K562 (cell line): ENCODE measurements at regions not wholly inside any gene's neighbourhood (a gene's known extent, or its start where the extent isn't known, plus 50 kb on each side); places are given as distances from the start of the nearest gene placed in this dataset.

Experiments used
- ATAC-seq: fragments of 200-7000 bp; cut with Tn5 transposase; 3 replicates; pipeline ENCODE4 v1.9.1; 2020; ENCODE audit warnings: moderate library complexity
- BruUV-seq: library from RNA; stranded (reverse); fragments of 400-500 nt; replicated peaks from 2 replicates; lab custom pipeline; 2021; lab: Mats Ljungman, UMichigan
- CTCF ChIA-PET: fragments of 300-600 bp; formaldehyde crosslinking; extraction: SDS; loops from one replicate; lab custom pipeline; 2021; ENCODE audit warnings: low intra/inter-chr PET ratio; lab: Yijun Ruan, JAX
- POLR2A ChIA-PET: fragments of 300-600, 350-650 bp; sonication (Branson Sonifier 250); formaldehyde crosslinking; extraction: SDS; loops from one replicate; lab custom pipeline; 2021; ENCODE audit warnings: antibody characterized with exemption, inconsistent platforms; lab: Yijun Ruan, JAX
- DNase-seq, 4 experiments: peaks; one replicate each; pipeline versions ENCODE4 v3.0.0 to v3.0.0-alpha.2; 2011 to 2018; ENCODE audit warnings: low spot score in 3 of 4, mixed read lengths in 3 of 4; ENCODE audit errors: extremely low read depth in 1 of 4
- FAIRE-seq: peaks from 2 replicates; lab custom pipeline; 2011; peaks lifted over from hg19 to GRCh38; lab: Jason Lieb, UNC
- H2AFZ ChIP-seq: 2 replicates; pipeline ENCODE4 v1.6.0; 2011; ENCODE audit warnings: low read depth, low read length, control low read depth, inconsistent platforms
- H3K27ac ChIP-seq: fragments of 200-600 bp; 3 replicates; pipeline ENCODE4 v1.8.0; 2011; ENCODE audit warnings: low read depth, mild to moderate bottlenecking, control low read depth, inconsistent platforms, low read length, moderate library complexity, mixed read lengths; ENCODE audit errors: extremely low read depth
- H3K27me3 ChIP-seq, 2 experiments: fragments of 300-600 bp in 1 of 2; 2 replicates in 1 of 2; 3 replicates in 1 of 2; pipeline versions ENCODE4 v1.6.0 to v1.8.0; 2011; ENCODE audit warnings: inconsistent platforms in 2 of 2, low read length in 2 of 2, mild to moderate bottlenecking in 1 of 2, mixed read lengths in 1 of 2, moderate library complexity in 1 of 2; ENCODE audit not compliant: control insufficient read depth in 2 of 2, insufficient read depth in 2 of 2
- H3K36me3 ChIP-seq: fragments of 300-600 bp; 3 replicates; pipeline ENCODE4 v1.8.0; 2011; ENCODE audit warnings: mild to moderate bottlenecking, low read length, inconsistent platforms; ENCODE audit not compliant: control insufficient read depth, insufficient read depth
- H3K4me1 ChIP-seq, 2 experiments: fragments of 200-600 bp in 1 of 2; replicated peaks in 1 of 2; 2 replicates in 1 of 2; 3 replicates in 1 of 2; pipeline versions ENCODE4 v1.5.1 to v1.8.0; 2011; ENCODE audit warnings: inconsistent platforms in 2 of 2, low read length in 2 of 2, mild to moderate bottlenecking in 1 of 2, mixed read lengths in 1 of 2, moderate library complexity in 1 of 2; ENCODE audit not compliant: control insufficient read depth in 2 of 2, insufficient read depth in 2 of 2
- H3K4me2 ChIP-seq: 2 replicates; pipeline ENCODE4 v1.6.1; 2011; ENCODE audit warnings: low read length, control low read depth, inconsistent platforms, mixed read lengths; ENCODE audit not compliant: insufficient read depth
- H3K4me3 ChIP-seq: fragments of 200-600 bp; sonication (generic), shearing (Covaris generic); 2 replicates; pipeline ENCODE4 v1.5.1; 2016; ENCODE audit warnings: control low read depth, inconsistent platforms
- H3K79me2 ChIP-seq: fragments of 200-600 bp; 3 replicates; pipeline ENCODE4 v1.8.0; 2011; ENCODE audit warnings: low read length, inconsistent platforms; ENCODE audit not compliant: control insufficient read depth, insufficient read depth
- H3K9ac ChIP-seq, 2 experiments: 2 replicates each; pipeline versions ENCODE4 v1.6.0 to v1.6.1; 2011; ENCODE audit warnings: low read depth in 2 of 2, low read length in 2 of 2, control low read depth in 1 of 2, inconsistent platforms in 1 of 2, mild to moderate bottlenecking in 1 of 2, mixed read lengths in 1 of 2; ENCODE audit not compliant: insufficient read depth in 1 of 2
- H3K9me1 ChIP-seq: one replicate; pipeline ENCODE4 v1.6.0; 2011; ENCODE audit warnings: inconsistent platforms, mild to moderate bottlenecking, low read length, moderate library complexity; ENCODE audit not compliant: control insufficient read depth, insufficient read depth
- H3K9me3 ChIP-seq: replicated peaks from 2 replicates; pipeline ENCODE4 v1.5.1; 2011; ENCODE audit warnings: low read depth, low read length, inconsistent platforms; ENCODE audit not compliant: control insufficient read depth, insufficient read depth
- H4K20me1 ChIP-seq: replicated peaks from 2 replicates; pipeline ENCODE4 v1.6.1; 2011; ENCODE audit warnings: low read length, inconsistent platforms, mixed read lengths; ENCODE audit not compliant: control insufficient read depth, insufficient read depth
- HLTF ChIP-seq: fragments of 450-650 bp; IDR thresholded peaks from 2 replicates; pipeline ENCODE4 v1.6.1; 2016
- MYBL2 ChIP-seq, 2 experiments: fragments of 450-650 bp in 1 of 2; sonication (generic) in 1 of 2; formaldehyde crosslinking in 1 of 2; IDR thresholded peaks; 2 replicates each; pipeline versions ENCODE4 v1.6.1 to v1.8.1; 2017 to 2022; ENCODE audit warnings: borderline replicate concordance in 1 of 2, inconsistent platforms in 1 of 2, low read depth in 1 of 2, mild to moderate bottlenecking in 1 of 2, missing genetic modification reagents in 1 of 2, moderate library complexity in 1 of 2
- NFIC ChIP-seq: fragments of 450-650 bp; IDR thresholded peaks from 2 replicates; pipeline ENCODE4 v1.6.1; 2017; ENCODE audit warnings: mild to moderate bottlenecking, inconsistent platforms
- PHF20 ChIP-seq: fragments of 450-650 bp; IDR thresholded peaks from 2 replicates; pipeline ENCODE4 v1.6.1; 2018; ENCODE audit not compliant: partially characterized antibody
- SMAD2 ChIP-seq: fragments of 150-350 bp; IDR thresholded peaks from 2 replicates; pipeline ENCODE4 v1.6.1; 2014; ENCODE audit warnings: low read depth, mild to moderate bottlenecking, low read length
- TSC22D4 ChIP-seq: fragments of 450-650 bp; IDR thresholded peaks from 2 replicates; pipeline ENCODE4 v1.6.1; 2016; ENCODE audit warnings: missing genetic modification characterization, missing biosample characterization, control low read depth
- ZNF274 ChIP-seq: IDR thresholded peaks from 2 replicates; pipeline ENCODE4 v1.6.1; 2011; ENCODE audit warnings: low read depth, mild to moderate bottlenecking, low read length, moderate library complexity, borderline replicate concordance
- WGBS: fragments of 100-300 bp; shearing (Covaris generic); methylation state at CpG from one replicate; pipeline ENCODE4 v1.1.6; 2016; ENCODE audit warnings: low coverage, mixed read lengths; ENCODE audit not compliant: insufficient coverage; ENCODE audit errors: missing lambda C conversion rate; 5-methylcytosine and 5-hydroxymethylcytosine counted together
- in situ Hi-C: fragments of 300-500 bp; cut with MboI; formaldehyde crosslinking; loops from 4 replicates; pipeline ENCODE4 v1.15.0; 2018; ENCODE audit warnings: inconsistent platforms, mixed read lengths
- intact Hi-C: fragments of 100-400 bp; cut with micrococcal nuclease; formaldehyde crosslinking; loops from 2 replicates; pipeline ENCODE4 v1.14.2; 2022
- TF ChIP-seq, protein P1 (sequence below): fragments of 450-650 bp; formaldehyde crosslinking; IDR thresholded peaks from 2 replicates; pipeline ENCODE4 v1.4.0; 2022; ENCODE audit warnings: missing genetic modification characterization
- TF ChIP-seq, protein P2 (sequence below): fragments of 450-650 bp; formaldehyde crosslinking; conservative IDR thresholded peaks from 2 replicates; pipeline ENCODE4 v1.4.0; 2022; ENCODE audit warnings: mild to moderate bottlenecking, missing genetic modification characterization
- TF ChIP-seq, protein P3 (sequence below): fragments of 250-450 bp; sonication (Bioruptor Pico); IDR thresholded peaks from 2 replicates; pipeline ENCODE4 v1.5.0; 2021; ENCODE audit warnings: mild to moderate bottlenecking, borderline replicate concordance

DNA sequence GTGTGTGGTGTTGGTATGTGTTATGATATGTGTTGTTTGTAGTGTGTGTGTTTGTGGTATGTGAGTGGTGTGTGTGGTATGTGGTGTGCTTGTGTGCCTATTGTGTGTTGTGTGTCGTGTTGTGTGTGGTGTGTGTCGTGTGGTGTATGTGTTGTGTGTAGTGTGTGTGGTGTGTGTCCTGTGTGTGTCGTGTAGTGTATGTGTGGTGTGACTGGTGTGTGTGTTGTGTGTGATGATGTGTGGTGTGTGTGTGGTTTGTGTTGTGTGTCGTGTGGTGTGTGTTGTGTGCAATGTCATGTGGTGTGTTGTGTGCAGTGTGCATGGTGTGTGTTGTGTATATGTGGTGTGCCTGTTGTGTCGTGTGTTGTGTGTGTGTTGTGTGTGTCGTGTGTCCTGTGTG, 144.6 kb downstream of the DNAJB6 start (continued):
- TF ChIP-seq, protein P1, sequence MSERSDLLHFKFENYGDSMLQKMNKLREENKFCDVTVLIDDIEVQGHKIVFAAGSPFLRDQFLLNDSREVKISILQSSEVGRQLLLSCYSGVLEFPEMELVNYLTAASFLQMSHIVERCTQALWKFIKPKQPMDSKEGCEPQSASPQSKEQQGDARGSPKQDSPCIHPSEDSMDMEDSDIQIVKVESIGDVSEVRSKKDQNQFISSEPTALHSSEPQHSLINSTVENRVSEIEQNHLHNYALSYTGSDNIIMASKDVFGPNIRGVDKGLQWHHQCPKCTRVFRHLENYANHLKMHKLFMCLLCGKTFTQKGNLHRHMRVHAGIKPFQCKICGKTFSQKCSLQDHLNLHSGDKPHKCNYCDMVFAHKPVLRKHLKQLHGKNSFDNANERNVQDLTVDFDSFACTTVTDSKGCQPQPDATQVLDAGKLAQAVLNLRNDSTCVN (CRISPR knock-in tag), result peak; percentile 91
- TF ChIP-seq PHF20 (peak; percentile 51), SMAD2 (no peak), ZNF274 (no peak), HLTF (peak; percentile 55; the same call in 1 of the 2 replicates), NFIC (peak; percentile 10; the same call in 1 of the 2 replicates), MYBL2 (IDR thresholded peaks at IDR 0.05; ENCODE audit: low read depth) (peak; percentile 22; the same call in 1 of the 2 replicates), MYBL2 (CRISPR knock-in tag; IDR thresholded peaks at IDR 0.05; ENCODE audit: borderline replicate concordance) (no peak), TSC22D4 (tag) (0 out of 2 replicates have a peak, but pooled peaks have one; percentile 63)
- TF ChIP-seq, protein P2, sequence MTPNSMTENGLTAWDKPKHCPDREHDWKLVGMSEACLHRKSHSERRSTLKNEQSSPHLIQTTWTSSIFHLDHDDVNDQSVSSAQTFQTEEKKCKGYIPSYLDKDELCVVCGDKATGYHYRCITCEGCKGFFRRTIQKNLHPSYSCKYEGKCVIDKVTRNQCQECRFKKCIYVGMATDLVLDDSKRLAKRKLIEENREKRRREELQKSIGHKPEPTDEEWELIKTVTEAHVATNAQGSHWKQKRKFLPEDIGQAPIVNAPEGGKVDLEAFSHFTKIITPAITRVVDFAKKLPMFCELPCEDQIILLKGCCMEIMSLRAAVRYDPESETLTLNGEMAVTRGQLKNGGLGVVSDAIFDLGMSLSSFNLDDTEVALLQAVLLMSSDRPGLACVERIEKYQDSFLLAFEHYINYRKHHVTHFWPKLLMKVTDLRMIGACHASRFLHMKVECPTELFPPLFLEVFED (CRISPR knock-in tag), result peak; percentile 78
- TF ChIP-seq, all 486 proteins: peak for 12

DNA sequence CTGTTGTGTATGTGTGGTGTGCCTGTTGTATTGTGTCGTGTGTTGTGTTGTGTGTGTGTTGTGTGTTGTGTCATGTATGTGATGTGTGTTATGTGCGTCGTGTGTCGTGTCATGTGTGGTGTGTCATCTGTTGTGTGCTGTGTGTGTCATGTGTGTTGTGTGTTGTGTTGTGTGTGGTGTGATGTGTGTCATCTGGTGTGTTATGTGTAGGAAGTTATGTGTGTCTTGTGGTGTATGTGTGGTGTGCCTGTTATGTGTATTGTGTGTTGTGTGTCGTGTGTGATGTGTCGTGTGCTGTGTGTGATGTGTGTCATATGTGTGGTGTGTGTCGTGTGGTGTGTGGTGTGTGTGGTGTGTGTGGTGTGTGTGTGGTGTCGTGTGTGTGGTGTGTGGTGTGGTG, 145.2 kb downstream of the DNAJB6 start:
- Histone ChIP-seq H3K9me1 (peaks cover 2% of the 10 kb centered on the region), H3K27me3 (peaks cover 42 to 69% of the 10 kb centered on the region in 2 experiments), H3K36me3 (no peaks in the 10 kb centered on the region), H3K4me1 (peaks cover 0 to 5% of the 10 kb centered on the region in 2 experiments; a peak in 1 of 5 replicates), H3K9ac (no peak overlapping the region), H3K4me3 (no peak overlapping the region), H2AFZ (no peak overlapping the region), H4K20me1 (peaks cover 15% of the 10 kb centered on the region; the same call in 1 of the 2 replicates), H3K79me2 (no peaks in the 10 kb centered on the region), H3K9me3 (peaks cover 7% of the 10 kb centered on the region; the same call in 1 of the 2 replicates), H3K4me2 (no peak overlapping the region), H3K27ac (no peak overlapping the region)
- in situ Hi-C loops, result no loop called here
- CTCF ChIA-PET, result no interaction called here
- DNase-seq (no peak), ATAC-seq (no peak), FAIRE-seq (peak; percentile 89)
- no TSS peak for BruUV-seq
- intact Hi-C loops, result no loop called here
- POLR2A ChIA-PET, result no interaction called here
- 38% methylated on average over 6 of the region's 8 CpGs for whole genome bisulfite sequencing
- TF ChIP-seq, protein P3, sequence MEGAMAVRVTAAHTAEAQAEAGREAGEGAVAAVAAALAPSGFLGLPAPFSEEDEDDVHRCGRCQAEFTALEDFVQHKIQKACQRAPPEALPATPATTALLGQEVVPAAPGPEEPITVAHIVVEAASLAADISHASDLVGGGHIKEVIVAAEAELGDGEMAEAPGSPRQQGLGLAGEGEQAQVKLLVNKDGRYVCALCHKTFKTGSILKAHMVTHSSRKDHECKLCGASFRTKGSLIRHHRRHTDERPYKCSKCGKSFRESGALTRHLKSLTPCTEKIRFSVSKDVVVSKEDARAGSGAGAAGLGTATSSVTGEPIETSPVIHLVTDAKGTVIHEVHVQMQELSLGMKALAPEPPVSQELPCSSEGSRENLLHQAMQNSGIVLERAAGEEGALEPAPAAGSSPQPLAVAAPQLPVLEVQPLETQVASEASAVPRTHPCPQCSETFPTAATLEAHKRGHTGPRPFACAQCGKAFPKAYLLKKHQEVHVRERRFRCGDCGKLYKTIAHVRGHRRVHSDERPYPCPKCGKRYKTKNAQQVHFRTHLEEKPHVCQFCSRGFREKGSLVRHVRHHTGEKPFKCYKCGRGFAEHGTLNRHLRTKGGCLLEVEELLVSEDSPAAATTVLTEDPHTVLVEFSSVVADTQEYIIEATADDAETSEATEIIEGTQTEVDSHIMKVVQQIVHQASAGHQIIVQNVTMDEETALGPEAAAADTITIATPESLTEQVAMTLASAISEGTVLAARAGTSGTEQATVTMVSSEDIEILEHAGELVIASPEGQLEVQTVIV (CRISPR knock-in tag), result no peak
